DMS79 treated with DMSO at 0.1 percent for 48 hours (cell line): ENCODE measurements at regions not wholly inside any gene's neighbourhood (a gene's known extent, or its start where the extent isn't known, plus 50 kb on each side); places are given as distances from the start of the nearest gene placed in this dataset.
"Not testable (repeated sequence)": the region's sequence is repeated elsewhere in the genome, so short reads cannot be mapped to it uniquely, and the experiment has no call there.

Experiments
- DNase-seq: peaks from one replicate; lab custom pipeline; 2025; lab: John Stamatoyannopoulos, UW

- DNase-seq: no peak
Observed at GRCh38 chr7:54259185-54259584, 283.0 kb upstream of the VSTM2A start.

DNA sequence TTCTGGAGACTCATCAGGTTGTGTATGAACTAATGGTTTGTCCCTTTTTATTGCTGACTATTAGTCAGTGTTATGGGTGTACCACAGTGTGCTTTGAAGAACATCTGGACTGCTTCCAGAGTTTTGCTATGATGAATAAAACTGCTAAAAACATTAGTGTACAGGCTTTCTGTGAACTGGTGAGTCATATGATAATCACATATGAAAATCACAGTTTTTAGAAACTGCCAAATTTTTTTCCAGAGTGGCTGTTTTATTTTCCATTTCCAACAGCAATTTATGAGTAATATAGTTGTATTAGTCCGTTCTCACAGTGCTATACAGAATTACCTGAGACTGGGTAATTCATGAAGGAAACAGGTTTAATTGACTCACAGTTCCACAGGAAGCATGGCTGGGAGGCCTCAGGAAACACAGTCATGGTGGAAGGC is 281.2 kb upstream of the VSTM2A start:
- no peak for DNase-seq

GRCh38 chr7:54278847-54279246 is 263.3 kb upstream of the VSTM2A start:
- DNase-seq: no peak

- DNase-seq: no peak
Observed at GRCh38 chr7:54292171-54292925, 249.8 kb upstream of the VSTM2A start.

- no peak for DNase-seq
Observed at GRCh38 chr7:54299426-54299825, 242.7 kb upstream of the VSTM2A start.

GRCh38 chr7:54315955-54316354 is 226.2 kb upstream of the VSTM2A start:
- DNase-seq: not testable (repeated sequence)

DNA sequence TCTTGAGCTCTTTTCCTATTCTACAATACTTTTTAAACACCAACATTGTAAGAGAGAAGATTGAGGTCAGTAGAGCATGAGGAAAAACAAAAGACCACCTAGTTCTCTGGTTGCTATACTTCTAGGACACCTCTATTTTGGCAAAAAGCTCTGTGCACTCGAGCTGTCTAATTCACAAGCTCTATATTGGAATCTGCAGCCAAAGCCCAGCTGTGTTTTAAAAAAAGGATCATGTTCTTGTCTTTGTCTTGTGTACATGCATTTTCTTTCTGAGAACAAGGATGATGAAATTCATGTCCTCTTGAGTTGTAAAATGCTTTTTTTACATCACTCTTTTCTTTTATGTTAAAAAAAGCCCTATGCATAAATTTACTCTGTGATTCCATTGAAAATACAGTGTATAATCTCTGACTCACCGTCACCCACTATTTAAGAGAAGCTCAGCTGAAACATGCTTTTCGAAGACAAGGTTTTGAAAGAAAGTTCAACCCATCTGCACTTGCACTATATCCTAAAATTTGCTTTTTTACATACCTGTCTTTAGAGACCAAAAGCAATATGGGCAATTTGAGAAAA is 215.5 kb upstream of the VSTM2A start:
- no peak for DNase-seq

GRCh38 chr7:54330216-54330800 is 211.9 kb upstream of the VSTM2A start:
- DNase-seq: no peak

GRCh38 chr7:54331311-54331710 is 210.9 kb upstream of the VSTM2A start:
- no peak for DNase-seq

DNA sequence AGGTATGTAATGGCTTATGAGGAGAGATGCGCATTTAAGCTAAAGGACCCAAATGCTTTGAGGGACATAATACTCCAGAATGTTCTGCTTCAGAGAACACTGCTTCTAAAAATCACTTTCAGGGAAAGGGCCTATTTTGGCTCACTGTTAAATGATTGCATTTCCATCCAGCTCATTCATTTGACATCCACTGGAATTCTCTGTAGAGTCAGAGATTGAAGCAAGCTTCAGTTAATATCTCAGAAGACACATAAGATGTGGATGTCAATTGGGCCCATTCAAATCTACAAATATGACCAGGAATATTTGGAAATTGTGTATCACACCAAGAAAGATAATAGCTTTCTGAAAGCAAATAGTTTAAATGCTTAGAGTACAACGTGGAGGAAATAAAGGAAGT is 209.9 kb upstream of the VSTM2A start:
- no peak for DNase-seq

DNA sequence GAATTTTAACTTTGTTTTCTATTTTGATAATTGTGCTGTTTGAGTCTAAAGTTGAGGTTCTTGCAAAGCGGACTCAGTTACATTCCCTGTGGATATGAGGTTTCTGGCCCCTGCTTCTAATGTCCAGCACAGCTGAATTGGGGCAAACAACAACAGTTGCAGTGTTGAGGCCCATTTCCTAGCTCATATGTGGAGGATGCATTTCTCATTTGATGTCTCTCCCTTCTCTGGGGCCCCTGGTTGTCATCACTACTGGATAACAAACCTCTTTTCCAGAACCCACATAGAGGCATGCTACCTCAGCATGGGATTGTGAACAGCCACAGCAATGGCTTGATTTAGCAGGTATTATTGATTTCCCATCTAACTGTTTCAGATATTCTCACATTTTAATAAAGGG is 208.2 kb upstream of the VSTM2A start:
- no peak for DNase-seq

DNA sequence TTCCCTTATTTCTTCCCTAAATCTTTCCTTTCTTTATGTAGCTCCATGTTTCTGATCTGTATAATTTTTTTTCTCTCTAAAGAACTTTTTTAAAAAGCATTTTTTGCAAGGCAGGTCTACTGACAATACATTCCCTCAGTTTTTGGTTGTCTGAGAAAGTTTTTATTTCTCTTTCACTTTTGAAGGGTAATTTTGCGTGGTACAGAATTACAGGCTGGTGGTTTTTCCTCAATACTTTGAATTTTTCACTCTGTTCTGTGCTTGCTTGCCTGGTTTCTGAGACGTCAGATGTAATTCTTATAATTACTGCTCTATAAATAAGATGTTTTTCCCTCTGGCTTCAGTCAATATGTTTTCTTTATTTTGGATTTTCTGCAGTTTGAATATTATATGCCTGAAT is 205.4 kb upstream of the VSTM2A start:
- DNase-seq: no peak

- DNase-seq: no peak
Observed at GRCh38 chr7:54337466-54337865, 204.7 kb upstream of the VSTM2A start.

GRCh38 chr7:54338319-54338718 is 203.9 kb upstream of the VSTM2A start:
- no peak for DNase-seq

GRCh38 chr7:54339073-54339472 is 203.1 kb upstream of the VSTM2A start:
- no peak for DNase-seq

DNA sequence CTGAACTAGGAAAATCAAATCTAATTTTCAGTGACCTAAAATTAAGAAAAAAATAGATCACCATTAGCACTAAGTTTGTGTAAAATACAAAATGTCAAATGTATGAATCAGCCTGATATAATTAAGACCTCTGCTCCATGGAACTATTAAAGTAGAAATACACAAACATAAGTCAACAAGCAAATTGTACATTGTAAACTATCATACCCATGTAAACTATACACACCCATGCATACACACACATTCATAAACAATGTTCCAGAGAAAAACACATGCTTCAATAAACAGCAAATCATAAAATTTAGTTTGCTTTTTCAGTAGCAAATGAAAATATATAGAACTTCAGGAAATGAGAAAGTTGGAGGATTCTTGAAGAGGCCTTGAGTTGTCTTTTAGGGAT is 199.7 kb upstream of the VSTM2A start:
- no peak for DNase-seq

DNA sequence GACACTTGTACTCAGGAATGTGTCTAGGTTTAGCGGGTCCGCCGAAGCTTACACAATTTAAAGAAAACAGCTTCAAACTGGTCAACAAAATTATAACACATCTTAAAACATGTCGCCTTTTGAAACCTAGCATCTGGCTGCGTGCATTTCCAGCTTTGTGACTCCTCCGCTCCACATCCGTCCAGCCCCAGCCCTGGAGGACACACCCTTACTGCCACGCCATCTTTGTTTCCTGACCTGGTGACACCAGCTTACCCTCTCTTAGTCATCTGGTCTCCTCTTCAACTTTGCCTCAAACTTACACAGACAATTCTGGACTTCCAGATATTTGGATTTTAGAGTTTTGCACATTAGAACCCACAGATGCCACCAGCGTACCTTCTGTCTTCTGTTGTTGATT is 198.7 kb upstream of the VSTM2A start:
- no peak for DNase-seq

DNA sequence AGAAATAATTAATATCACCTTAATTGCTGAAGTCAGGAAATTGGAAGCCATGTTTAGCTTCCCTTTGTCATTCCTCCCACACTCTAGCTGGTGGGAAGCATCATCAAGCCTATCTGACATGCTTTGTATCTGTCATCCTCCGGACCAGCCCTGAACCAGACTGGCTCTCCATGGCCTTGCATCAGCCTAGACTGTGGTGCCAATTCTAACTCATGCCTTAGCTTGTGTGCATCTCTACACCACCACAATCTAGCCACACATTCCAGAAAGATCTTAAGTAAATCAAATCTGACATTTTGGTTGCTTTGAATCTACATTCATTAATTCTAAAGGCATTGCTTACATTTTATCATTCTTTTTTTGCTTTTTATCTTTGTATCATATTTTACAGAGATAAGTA is 196.4 kb upstream of the VSTM2A start:
- DNase-seq: no peak

DNA sequence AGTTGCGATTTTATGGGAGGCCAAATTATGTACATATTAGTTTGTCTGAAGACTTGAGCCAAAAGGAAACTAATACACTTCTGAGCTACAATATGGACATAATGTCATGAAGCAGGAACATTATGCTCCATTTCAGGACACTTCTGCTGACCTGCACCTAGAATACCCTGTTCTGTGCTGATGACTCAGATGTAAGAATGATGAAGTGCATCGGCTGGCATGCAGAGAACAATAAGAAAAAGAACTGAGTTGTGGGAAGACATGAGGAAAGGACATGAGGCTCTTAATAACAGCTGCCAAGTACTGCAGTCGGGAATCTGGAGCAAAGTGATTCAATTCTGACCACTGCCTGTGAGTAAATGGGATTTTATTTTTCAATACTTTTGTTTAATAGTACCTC is 192.9 kb upstream of the VSTM2A start:
- DNase-seq: no peak

GRCh38 chr7:54354436-54354835 is 187.7 kb upstream of the VSTM2A start:
- no peak for DNase-seq

- no peak for DNase-seq
Observed at GRCh38 chr7:54355842-54356241, 186.3 kb upstream of the VSTM2A start.

- no peak for DNase-seq
Observed at GRCh38 chr7:54360075-54360840, 181.9 kb upstream of the VSTM2A start.

DNA sequence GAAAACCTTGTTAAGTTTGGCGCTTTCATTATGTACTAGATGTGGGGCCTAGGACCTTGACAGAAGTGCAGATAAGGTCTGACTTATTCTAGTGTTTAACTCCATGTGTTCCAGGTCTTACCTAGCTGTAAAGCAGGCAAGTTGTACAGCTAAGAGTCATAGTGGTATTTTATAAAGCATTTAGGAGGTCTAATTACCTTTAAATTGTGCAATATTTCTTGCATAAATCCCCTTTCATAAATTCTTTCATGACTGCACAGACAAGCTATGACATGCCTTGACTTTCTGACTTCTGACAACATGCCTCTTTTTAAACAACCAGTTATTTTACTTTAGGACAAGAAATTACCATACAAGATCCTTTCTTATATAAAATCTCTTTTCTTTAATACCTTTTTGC is 151.6 kb upstream of the VSTM2A start:
- DNase-seq: no peak
